ENCODE measurements at regions not wholly inside any gene's neighbourhood (a gene's known extent, or its start where the extent isn't known, plus 50 kb on each side); places are given as distances from the start of the nearest gene placed in this dataset.

- TF ChIP-seq CTCF (IDR thresholded peaks at IDR 0.05) (no peak), POLR2A (IDR thresholded peaks at IDR 0.05) (no peak)
Measured at GRCh38 chr1:63027176-63027575, 243.2 kb downstream of the ATG4C start.
